SIG-M5 treated with dmso at 0.1 percent for 504 hours (cell line): ENCODE measurements at regions not wholly inside any gene's neighbourhood (a gene's known extent, or its start where the extent isn't known, plus 50 kb on each side); places are given as distances from the start of the nearest gene placed in this dataset.

ENCODE experiments used
- DNase-seq: peaks from one replicate; lab custom pipeline; 2025; ENCODE audit not compliant: unreplicated experiment; lab: John Stamatoyannopoulos, UW

DNA sequence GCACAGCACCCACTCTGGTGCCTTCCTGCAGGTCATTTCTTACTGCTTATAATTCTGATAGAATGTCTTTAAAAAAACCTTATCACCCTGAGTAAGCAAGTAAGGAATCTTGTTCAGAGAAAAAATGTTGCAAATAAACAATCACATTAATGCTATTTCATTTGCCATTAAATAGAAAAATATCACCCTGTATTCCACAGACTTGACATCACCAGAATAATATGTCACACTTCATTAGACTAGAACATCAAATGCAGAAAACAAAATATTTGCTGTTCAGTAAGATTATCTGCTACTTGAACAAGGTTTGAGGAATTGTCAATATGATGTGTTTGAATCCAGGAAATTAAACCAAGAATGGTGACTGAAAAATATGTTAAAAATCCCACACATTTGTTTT is 236.6 kb upstream of the MMADHC start:
- no peak for DNase-seq

DNA sequence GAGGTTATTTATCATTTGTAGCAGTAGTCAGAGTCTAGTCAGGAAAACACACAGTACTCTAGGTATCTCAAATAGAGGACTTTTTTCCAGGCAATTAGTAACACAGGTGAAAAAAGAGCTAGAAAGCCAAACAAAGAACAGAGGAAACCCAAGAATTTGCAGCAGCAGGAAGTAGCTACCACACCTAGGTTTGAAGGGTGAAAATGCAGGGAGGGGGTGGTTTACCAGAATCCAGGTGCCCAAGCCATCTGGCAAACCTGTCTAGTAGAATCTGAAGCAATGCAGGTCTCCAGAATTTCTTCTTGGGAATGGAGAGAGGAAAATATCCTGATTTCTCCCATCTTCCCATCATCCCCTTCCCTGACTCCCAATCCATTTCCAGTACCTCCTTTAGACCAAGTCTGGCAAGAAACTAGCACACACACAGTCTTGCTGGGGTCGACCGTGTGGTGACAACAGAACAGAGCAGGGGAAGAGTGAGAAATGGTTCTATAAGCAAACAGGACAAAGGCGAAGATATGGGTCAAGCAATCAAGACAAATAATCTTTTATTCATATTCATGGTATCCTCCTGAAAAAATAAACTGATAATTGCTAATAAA is 231.9 kb upstream of the MMADHC start:
- DNase-seq, result no peak

DNA sequence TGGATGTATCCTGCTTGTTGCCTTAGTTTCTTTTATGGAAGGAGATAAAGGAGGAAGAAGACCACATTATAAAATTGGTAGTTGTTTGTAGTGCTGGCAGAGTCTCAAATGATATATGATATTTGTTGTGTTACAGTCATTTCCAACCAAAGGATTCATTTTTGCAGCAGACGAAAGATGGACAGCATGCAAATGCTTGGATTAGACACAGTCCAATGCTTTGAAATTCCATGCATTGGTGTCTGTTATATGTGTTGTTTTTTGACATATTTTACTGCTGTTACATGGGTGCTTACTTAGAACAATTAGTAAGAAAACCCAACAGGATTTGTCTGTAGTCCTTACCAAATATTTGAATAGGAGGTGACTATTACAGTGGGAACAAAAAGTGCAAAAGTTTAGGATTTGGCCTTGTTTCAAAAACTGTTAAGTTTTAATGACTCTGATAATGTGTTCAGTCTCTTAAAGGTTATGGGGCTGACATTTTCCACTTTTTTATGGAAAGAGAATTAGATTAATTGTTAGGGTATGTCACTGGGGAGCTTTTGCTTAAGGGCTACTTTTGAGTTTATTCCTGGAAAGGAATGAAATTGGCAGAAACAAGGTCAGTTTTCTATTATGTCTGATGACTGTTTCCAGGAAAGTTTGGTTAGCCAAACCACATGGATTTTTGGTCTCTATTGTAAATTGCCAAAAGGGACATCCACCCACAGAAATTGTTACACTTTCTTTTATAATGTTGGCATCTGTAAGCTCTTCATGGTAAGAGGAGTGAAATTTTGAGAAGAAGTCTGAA is 229.4 kb upstream of the MMADHC start:
- no peak for DNase-seq

DNA sequence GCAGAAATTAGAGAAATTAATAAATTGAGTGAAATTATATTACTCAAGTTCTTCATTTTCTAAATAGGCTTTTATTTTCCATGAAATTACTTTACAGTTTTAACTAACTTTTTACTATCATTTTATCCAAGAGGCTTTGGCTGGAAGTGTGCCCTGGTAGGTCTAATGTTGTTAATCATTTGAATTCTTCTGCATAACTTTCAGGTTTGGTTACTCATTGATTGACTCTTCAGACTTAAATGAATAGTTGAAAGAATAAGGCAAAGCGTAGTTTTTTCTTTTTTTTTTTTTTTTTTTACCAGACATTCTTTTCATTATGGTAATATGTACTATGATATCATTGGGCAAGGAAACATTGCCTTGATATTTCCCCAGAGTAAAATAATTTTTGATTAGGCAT is 228.4 kb upstream of the MMADHC start:
- DNase-seq, result no peak

DNA sequence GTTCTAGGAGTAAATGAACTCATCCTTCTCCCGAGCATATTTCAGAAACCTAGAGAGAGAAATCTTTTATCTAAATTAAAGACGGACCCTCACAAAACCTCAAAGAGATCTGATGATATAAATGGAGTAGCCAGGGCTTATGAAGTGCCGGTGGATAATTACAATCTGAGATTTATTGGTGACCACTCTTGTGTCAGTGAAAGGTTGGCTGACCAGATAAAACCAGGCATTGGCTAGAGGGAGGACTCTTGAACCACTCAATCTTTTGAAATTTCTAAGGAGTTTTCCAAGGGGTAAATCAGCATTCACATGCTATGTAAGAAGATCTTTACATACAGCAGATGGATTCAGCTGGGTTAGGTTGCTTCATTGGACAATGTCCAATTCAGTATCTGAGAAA is 227.3 kb upstream of the MMADHC start:
- no peak for DNase-seq

DNA sequence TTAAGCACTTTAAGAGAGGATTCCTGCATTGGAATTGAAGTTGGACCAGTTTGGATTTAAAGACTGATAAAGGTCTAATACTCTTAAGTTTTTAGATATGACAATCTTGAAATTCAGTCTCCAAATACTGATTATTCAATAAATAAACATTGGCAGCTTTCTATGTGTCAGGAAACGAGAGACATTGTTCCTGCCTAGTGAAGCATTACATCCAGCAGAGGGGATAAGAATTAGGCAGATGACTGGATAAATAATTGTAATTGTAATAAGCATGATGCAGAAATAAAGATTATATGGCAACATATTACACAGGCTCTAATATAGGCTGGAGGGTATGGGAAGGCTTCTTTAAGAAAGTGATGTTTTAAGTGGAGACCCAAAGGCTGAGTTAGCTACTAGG is 226.5 kb upstream of the MMADHC start:
- no peak for DNase-seq

DNA sequence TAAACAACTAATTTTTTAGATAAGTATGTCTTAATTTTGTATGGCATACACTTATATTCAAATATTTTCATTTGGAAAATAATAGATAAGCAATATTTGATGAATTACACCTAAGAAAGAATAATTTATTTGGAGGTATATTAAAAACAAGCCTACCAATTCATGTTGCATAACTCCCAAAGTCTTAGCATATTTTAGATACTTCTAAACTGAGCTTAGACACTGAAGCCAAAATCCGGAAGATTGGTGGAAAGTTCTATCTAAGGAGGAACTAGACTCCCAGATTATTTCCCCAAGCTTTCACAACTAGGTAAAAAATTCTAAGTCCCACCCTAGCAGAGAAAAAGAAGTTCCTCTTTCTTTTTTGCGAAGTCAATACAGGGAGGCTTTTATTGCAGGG is 221.0 kb upstream of the MMADHC start:
- DNase-seq, result peak; percentile 24

DNA sequence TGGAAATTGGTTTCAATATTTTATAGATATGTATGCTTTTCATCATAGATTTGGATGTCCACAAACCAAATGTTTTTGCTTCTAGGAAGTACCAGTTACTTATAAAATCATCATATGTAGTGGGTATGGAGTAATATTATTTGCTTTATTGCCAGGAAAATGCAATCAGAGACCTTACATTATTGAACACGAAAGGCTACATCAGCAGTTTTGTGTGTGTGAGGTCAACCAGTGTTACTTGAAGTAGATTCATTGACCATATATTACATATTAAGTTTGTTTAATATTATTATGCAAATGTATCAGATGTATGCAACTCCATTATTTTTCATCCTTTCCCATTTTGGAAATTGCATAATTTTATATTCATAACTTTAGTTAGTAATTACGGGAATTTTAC is 219.1 kb upstream of the MMADHC start:
- no peak for DNase-seq

DNA sequence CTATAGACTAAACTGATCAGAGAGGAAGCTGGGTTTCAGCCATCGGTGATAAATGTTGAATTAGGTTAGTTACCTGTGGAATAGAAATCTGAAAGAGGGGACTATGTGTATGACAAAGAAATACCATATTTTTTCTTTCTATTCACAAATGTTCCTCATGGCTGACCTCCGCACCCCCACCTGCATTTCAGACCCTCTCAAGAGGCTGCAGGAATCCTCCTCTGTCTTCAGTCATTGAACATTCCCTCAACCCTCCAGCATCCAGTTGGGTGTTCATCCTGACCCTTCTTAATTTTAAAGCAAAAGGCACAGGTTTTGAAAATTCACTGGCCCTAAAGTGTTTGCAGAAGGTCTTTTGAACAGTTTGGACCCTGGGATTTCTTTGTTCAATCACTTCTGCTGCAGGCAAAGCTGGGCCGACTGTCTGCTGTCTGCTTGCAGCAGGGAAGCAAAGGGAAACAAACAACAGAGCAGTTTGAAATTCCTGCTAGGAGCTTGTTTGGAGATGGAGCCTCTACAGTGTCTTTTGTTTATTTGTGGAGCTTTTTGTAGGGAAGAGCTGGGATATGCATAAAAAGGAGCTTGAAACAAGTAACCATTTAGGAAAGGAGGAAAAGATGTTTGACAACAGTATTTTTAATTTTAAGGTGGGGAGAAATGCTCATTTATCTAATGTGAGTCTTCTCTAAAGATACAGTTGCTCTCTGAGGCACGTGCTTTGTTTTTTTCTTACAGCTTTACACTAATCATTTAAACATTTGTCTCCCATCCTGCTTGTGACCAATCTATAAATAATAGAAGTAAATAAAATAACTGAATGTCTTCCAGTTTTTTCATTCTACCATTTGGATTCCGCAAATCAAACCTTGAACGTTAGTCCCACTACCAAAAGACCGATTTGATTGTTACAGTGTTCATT is 213.3 kb upstream of the MMADHC start:
- DNase-seq, result no peak

DNA sequence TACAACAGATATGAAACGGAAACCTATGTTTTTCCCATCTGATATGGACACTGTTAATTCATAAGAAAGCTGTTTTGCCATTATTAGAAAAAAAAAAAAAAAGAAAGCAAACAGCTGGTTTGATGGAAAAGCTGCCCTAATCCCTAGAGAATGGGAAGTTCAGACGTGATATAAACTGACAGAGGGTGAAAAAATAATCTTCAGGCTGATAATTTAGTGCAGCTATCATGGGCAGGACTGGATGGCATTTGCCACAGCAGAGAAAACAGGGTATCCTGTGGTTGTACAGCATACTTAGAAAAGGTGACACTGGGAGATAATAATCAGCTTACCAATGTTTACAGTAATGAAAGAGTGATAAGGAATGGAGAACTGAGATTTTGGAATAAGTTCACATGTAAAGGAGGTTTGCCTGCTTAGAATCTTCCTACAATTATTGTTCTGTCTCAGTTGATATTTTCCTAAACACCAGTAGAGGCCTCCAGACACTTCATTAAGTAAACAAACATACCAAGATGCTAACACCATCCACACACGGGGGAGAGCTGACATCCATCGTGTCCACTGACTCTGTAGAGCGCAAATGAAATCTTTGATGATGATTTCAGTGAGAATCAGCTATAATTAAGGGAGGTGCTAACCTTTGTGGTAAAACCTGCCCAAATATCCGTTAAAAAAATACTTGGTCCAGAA is 211.6 kb upstream of the MMADHC start:
- peak; percentile 9 for DNase-seq

DNA sequence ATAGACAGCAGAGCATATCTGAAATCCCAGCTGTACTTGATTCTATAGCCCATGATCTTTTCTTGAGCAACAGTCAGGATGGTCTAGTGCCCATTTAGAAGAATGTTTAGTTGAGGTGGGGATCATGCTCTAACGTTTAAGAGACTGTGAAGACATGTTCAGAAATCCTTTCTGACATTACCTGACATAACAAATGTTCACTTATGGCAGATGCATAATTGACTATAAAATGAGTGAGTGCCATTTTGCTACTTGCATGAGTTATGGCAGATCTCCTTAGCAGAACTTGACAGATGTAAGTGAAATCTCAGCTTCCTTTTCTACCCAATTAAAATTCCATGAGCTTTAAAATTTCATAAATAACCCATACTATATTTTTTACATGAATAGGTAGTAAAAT is 209.5 kb upstream of the MMADHC start:
- DNase-seq, result no peak

DNA sequence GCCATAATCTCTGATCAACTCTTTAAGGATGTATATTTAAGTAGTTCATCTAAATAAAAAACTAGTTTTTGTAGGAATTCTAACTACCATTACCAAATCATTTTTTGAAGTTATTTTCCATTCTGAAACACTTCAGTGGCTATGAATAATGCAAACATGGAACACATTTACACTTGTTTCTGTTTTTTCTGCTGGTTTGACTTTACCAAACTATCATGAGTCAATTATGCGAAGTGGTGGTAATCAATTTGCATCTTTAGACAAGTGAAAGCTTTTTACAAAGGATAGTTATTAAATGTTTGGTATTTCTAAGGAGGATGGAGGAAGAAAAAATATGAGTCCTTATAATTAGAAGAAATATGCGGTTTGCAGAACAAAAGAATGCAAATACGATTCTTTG is 202.0 kb upstream of the MMADHC start:
- no peak for DNase-seq

DNA sequence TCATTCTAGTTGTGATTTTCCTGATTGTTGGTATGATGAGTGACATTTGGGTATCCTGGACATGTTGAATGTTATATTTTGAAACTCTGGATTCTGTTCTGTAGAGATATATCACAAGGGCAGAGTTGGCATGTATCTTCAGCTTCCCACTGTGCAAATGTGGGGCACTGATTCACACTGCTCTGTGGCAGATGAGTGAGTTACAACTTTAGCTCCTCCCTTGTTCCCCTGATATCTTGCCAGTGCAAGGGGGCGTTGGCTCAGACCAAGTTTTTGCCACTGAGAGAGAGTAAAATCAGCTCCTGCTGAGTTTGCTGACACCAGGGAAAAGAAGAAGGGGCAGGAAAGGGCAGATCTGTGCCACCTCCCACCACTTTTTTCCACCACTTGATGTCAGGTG is 199.6 kb upstream of the MMADHC start:
- no peak for DNase-seq

DNA sequence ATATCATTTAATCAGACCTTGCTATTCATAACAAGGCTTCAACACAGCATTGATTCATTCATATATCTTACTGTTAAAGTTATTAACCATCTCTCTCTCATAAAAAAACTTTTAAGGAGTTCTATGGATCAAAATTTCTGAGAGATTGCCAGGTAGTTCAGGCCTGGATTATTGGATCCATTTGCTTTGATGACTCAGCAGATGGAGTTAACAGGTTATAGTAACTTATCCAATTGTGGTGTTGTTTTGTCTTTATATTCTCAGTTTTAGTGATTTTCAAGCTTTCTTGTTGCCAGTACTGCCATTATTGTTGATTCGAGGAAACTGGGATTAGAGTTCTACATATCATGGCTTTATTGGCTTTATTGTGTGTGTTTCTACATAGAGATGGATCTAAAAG is 195.7 kb upstream of the MMADHC start:
- DNase-seq, result no peak

DNA sequence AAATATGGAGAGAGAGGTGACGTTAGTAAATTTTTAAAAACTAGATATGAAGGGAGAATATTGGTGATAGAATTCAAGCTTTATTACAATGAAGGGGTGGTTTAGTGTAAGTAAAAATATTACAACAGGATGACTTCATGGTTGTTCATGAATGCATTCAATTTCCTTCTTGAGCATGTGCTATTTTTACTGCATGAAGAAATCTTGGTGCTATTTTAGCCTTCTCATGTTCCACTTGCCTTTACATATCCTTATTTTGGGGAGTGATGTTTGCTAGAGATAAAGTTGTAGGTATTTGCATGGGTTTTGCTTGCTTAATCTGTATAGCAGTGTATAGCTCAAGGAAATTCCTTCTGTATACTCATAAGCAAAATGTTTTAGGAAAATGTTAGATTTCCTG is 195.0 kb upstream of the MMADHC start:
- no peak for DNase-seq

DNA sequence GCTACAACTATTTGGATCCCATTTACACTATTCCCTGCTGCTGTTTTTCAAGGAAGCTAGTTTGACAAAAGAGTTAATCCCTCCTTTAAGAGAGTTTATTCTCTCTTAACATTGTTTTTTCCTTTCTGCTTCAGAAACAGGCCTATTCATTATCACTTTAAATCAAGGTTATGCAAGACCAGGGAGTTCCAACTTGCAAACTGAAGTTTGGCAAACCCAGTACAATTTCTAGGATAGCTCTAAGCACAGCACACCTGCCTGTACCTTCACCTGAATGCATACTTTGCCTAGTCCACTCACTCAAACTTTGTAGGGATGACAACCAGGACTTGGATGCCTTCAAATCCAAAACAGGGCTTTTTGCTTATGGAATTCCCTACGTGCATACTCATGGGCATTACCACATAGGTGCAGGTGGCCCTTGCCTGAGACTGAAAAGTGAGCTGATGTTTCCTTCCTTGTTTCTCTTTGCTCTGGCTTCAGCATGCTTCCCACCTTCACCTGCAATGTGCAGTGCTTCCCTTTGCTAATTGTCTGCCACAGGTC is 193.8 kb upstream of the MMADHC start:
- DNase-seq, result no peak

DNA sequence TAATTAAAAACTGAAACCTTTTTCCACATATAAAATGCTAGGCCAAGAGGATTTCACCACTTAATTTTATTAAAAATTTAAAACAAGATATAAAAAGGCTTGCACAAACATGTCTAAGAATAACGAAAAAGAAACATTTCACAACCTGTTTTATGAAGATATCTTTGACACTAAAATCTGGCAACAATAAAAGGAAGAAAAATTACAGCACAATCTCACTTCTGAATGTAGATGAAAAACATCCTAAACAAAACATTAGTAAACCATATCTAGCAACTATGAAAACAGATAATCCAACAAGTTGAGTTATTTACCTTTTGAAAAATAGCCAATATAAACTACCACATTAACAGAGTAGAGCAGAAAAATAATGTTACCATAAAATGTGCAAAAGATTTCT is 185.4 kb upstream of the MMADHC start:
- no peak for DNase-seq

DNA sequence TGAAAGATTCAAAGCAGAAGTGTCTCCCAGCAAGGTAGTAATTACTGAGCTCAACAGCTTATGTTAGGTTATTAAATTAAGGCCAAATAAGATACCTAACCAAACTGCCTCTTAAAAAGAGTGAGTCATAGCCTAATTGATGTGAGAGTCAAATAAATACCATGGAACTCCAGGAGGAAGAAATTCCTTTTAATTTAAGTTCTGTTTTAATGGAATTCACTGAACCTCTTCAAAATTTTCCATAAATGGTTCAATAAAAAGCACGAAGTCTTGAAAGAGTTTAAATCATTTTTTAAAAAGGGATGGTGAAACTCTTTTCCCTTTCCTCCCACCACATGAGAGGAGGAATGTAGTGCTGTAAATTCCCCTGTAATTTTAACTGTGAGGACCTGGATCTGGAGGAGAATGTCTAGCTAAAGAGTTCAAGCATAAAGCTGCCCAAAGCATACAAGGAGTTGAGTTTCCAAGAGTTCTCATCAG is 180.8 kb upstream of the MMADHC start:
- no peak for DNase-seq

DNA sequence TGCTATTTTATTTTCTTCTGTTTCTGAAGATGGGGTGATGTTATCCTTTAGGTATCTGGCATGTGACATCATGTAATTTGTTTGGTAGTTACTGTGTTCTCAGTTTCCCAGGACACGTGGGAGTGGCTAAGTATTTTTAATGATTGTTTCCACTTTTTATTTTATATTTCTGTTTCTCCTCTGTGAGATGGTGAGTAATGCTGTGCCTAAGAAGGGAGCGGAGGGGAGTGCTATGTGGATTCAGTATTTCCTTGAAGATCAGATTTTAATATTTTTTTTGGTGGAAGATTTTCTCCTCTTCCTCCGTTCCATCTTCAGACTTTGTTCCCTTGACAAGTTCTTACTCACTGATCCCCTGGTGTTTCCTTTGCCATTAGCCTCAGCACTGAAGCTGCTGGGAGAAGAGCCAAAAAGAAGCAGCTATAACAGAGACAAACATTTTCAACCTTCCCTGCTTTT is 180.0 kb upstream of the MMADHC start:
- no peak for DNase-seq

DNA sequence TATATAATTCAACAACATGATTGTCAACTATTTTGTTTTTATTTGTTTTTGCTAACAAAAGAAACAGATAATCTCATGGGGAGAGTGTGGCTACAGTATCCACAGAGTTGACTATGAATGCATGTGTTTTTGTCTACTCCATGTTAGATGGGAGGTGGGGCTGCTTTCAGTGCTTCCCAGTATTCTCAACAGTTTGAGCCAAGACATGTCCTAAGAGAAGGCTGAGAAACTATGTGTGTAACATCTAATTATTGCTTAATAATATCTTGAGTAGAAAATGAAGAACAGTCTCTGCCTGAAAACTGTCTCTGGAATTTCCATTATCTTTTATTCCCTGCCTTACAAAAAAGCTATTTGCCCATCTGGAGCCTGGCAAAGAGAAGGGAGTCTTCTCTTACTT is 178.8 kb upstream of the MMADHC start:
- DNase-seq, result no peak

DNA sequence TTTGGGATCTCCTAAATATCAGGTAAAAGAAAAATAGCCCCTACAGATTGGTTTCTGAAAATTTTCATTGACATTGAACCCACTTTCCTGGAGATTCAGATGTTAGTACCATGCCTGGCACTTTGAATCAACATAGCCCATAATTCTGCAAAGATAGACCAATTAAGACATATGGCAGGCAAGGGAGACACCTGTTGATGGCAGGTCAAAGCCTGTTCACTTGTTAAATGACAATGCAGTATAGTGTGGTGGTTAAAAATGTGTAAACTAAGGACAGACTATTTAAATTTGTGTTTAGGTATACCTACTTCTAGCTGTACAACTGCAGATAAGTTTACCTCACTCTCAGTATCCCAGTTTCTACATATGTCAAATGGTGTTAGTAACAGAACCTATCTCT is 178.1 kb upstream of the MMADHC start:
- DNase-seq, result no peak
